GM12878 (cell line): ENCODE measurements at regions not wholly inside any gene's neighbourhood (a gene's known extent, or its start where the extent isn't known, plus 50 kb on each side); places are given as distances from the start of the nearest gene placed in this dataset.

Source experiments
- ATAC-seq: fragments of 200-7000 bp; cut with Tn5 transposase; 3 replicates; pipeline ENCODE4 v1.9.1; 2020; ENCODE audit warnings: mild to moderate bottlenecking, moderate library complexity
- BruUV-seq: library from RNA; stranded (reverse); fragments of 400-500 nt; replicated peaks from 2 replicates; lab custom pipeline; 2021; lab: Mats Ljungman, UMichigan
- CTCF ChIA-PET: fragments of 300-600 bp; sonication (Branson Sonifier 250); formaldehyde crosslinking; extraction: SDS; loops from one replicate; lab custom pipeline; 2021; ENCODE audit warnings: inconsistent platforms; lab: Yijun Ruan, JAX
- POLR2A ChIA-PET: fragments of 350-600 bp; formaldehyde crosslinking; extraction: SDS; loops from one replicate; lab custom pipeline; 2021; ENCODE audit warnings: inconsistent platforms; lab: Charles Lee
- RAD21 ChIA-PET: fragments of 300-600 bp; sonication (Branson Sonifier 250); formaldehyde crosslinking; loops from one replicate; lab custom pipeline; 2023; ENCODE audit warnings: antibody characterized with exemption; ENCODE audit not compliant: unreplicated experiment; lab: Charles Lee
- SMC1A ChIA-PET: fragments of 300-600 bp; sonication (Branson Sonifier 250); formaldehyde crosslinking; loops from one replicate; lab custom pipeline; 2023; ENCODE audit not compliant: unreplicated experiment, uncharacterized antibody; lab: Charles Lee
- DNase-seq: peaks from one replicate; pipeline ENCODE4 v3.0.0-alpha.2; 2011; ENCODE audit warnings: low read depth, low spot score
- FAIRE-seq: peaks from 3 replicates; lab custom pipeline; 2011; peaks lifted over from hg19 to GRCh38; lab: Jason Lieb, UNC
- H2AFZ ChIP-seq: 2 replicates; pipeline ENCODE4 v1.6.0; 2011; ENCODE audit warnings: low read depth, low read length, control low read depth; ENCODE audit not compliant: control insufficient read depth
- H3K27ac ChIP-seq: 2 replicates; pipeline ENCODE4 v1.5.1; 2011; ENCODE audit warnings: control low read depth; ENCODE audit not compliant: control insufficient read depth, insufficient read depth
- H3K27me3 ChIP-seq, 2 experiments: replicated peaks in 1 of 2; 2 replicates each; pipeline versions ENCODE4 v1.6.0 to v1.6.1; 2011; ENCODE audit warnings: low read length in 1 of 2; ENCODE audit not compliant: control insufficient read depth in 2 of 2, insufficient read depth in 2 of 2
- H3K36me3 ChIP-seq, 2 experiments: 2 replicates each; pipeline ENCODE4 v1.5.1; 2011; ENCODE audit warnings: low read length in 1 of 2; ENCODE audit not compliant: control insufficient read depth in 2 of 2, insufficient read depth in 2 of 2
- H3K4me1 ChIP-seq: 2 replicates; pipeline ENCODE4 v1.6.1; 2011; ENCODE audit warnings: mild to moderate bottlenecking, low read length, moderate library complexity, mixed read lengths; ENCODE audit not compliant: control insufficient read depth, insufficient read depth
- H3K4me2 ChIP-seq: 2 replicates; pipeline ENCODE4 v1.6.0; 2011; ENCODE audit warnings: control low read depth; ENCODE audit not compliant: control insufficient read depth, insufficient read depth
- H3K4me3 ChIP-seq: fragments of 200-600 bp; sonication (generic); 2 replicates; pipeline ENCODE4 v1.5.1; 2016
- H3K79me2 ChIP-seq: 2 replicates; pipeline ENCODE4 v1.6.0; 2011; ENCODE audit warnings: low read length; ENCODE audit not compliant: control insufficient read depth, insufficient read depth
- H3K9ac ChIP-seq: 2 replicates; pipeline ENCODE4 v1.8.0; 2011; ENCODE audit warnings: low read length, control low read depth, mixed read lengths; ENCODE audit not compliant: control insufficient read depth, insufficient read depth
- H3K9me3 ChIP-seq: replicated peaks from 3 replicates; pipeline ENCODE4 v1.5.1; 2011; ENCODE audit warnings: mild to moderate bottlenecking, low read length; ENCODE audit not compliant: control insufficient read depth, insufficient read depth
- H4K20me1 ChIP-seq: 2 replicates; pipeline ENCODE4 v1.6.0; 2011; ENCODE audit not compliant: control insufficient read depth, insufficient read depth
- ASH2L ChIP-seq: fragments of 300-600, 200-600 bp; sonication (generic); IDR thresholded peaks from 2 replicates; pipeline ENCODE4 v1.6.1; 2017; ENCODE audit warnings: low read depth, mild to moderate bottlenecking, borderline replicate concordance
- CBX5 ChIP-seq: sonication (generic); IDR thresholded peaks from 2 replicates; pipeline ENCODE4 v1.6.1; 2016; ENCODE audit warnings: low read depth, moderate library complexity, mild to moderate bottlenecking, inconsistent platforms
- JUNB ChIP-seq: IDR thresholded peaks from 2 replicates; pipeline ENCODE4 v1.6.1; 2016; ENCODE audit warnings: antibody characterized with exemption, mild to moderate bottlenecking
- JUND ChIP-seq: IDR thresholded peaks from 2 replicates; pipeline ENCODE4 v1.6.1; 2012; ENCODE audit warnings: low read depth, mild to moderate bottlenecking, low read length, improper control_type of control experiment, moderate library complexity
- MTA3 ChIP-seq: IDR thresholded peaks from 2 replicates; pipeline ENCODE4 v1.6.1; 2012; ENCODE audit warnings: low read length, inconsistent platforms, borderline replicate concordance
- NR2C1 ChIP-seq: fragments of 450-650 bp; IDR thresholded peaks from 2 replicates; pipeline ENCODE4 v1.6.1; 2017; ENCODE audit warnings: antibody characterized with exemption, mild to moderate bottlenecking, moderate library complexity
- POLR2AphosphoS2 ChIP-seq: IDR thresholded peaks from 2 replicates; pipeline ENCODE4 v1.6.1; 2011; ENCODE audit warnings: low read depth, mild to moderate bottlenecking, low read length, improper control_type of control experiment, moderate library complexity
- POLR2AphosphoS5 ChIP-seq: IDR thresholded peaks from 2 replicates; pipeline ENCODE4 v1.6.1; 2011; ENCODE audit warnings: mild to moderate bottlenecking, low read length, inconsistent platforms
- RAD51 ChIP-seq: fragments of 450-650 bp; IDR thresholded peaks from 2 replicates; pipeline ENCODE4 v1.6.1; 2016; ENCODE audit warnings: moderate library complexity, mild to moderate bottlenecking, inconsistent platforms
- RCOR1 ChIP-seq: conservative IDR thresholded peaks from 2 replicates; pipeline ENCODE4 v1.6.1; 2012; ENCODE audit warnings: low read depth, low read length, improper control_type of control experiment
- SMC3 ChIP-seq: IDR thresholded peaks from 2 replicates; pipeline ENCODE4 v1.6.1; 2011; ENCODE audit warnings: low read length, improper control_type of control experiment, borderline replicate concordance
- TARDBP ChIP-seq: IDR thresholded peaks from 2 replicates; pipeline ENCODE4 v1.6.1; 2016; ENCODE audit warnings: borderline replicate concordance
- ZNF217 ChIP-seq: fragments of 450-650 bp; IDR thresholded peaks from 2 replicates; pipeline ENCODE4 v1.6.1; 2017; ENCODE audit warnings: antibody characterized with exemption, mild to moderate bottlenecking
- ZZZ3 ChIP-seq: IDR thresholded peaks from 2 replicates; pipeline ENCODE4 v1.6.1; 2011; ENCODE audit warnings: low read depth; ENCODE audit not compliant: control insufficient read depth, insufficient read length
- WGBS: methylation state at CpG from one replicate; pipeline ENCODE4 v1.1.6; 2016; ENCODE audit warnings: low lambda C conversion rate; ENCODE audit not compliant: insufficient replicate concordance, insufficient coverage; ENCODE audit errors: missing lambda C conversion rate; 5-methylcytosine and 5-hydroxymethylcytosine counted together
- in situ Hi-C: fragments of 300-500 bp; cut with MboI; formaldehyde crosslinking; loops from 9 replicates; pipeline ENCODE4 v1.14.3; 2018; ENCODE audit warnings: mixed read lengths
- intact Hi-C: fragments of 100-400 bp; cut with micrococcal nuclease; formaldehyde crosslinking; loops from one replicate; pipeline ENCODE4 v1.14.2; 2022; ENCODE audit not compliant: unreplicated experiment
- TF ChIP-seq, protein P1 (sequence below): IDR thresholded peaks from 2 replicates; pipeline ENCODE4 v1.6.1; 2012; ENCODE audit warnings: low read depth, low read length, improper control_type of control experiment
- TF ChIP-seq, protein P2 (sequence below): fragments of 450-650 bp; IDR thresholded peaks from 2 replicates; pipeline ENCODE4 v1.6.1; 2017; ENCODE audit warnings: antibody characterized with exemption, mild to moderate bottlenecking, moderate library complexity
- TF ChIP-seq, protein P3 (sequence below): fragments of 450-650 bp; conservative IDR thresholded peaks from 2 replicates; pipeline ENCODE4 v1.6.1; 2017; ENCODE audit warnings: mild to moderate bottlenecking, moderate library complexity

DNA sequence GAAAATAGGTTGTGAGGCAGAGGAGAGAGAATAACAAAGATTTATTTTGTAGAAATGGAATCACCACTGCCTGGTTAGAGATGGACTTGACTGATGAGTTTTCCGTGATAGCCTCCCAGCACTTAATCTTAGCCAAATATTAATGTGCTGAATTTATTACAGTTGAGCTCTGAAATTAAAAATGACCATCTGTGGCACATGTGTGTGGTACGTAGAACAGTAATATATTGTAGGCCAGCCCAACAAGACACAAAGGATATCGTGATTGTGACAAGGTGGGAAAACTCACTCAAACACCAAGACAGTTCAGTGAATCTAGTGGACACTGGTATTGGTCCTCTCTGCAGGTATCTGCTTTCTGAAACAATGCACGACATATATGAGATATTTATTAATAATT lies 119.4 kb downstream of the HAO1 start:
- Histone ChIP-seq H3K79me2 (no peaks in the 10 kb centered on the region), H3K27me3 (no peaks in the 10 kb centered on the region), H3K9me3 (no peaks in the 10 kb centered on the region), H3K4me1 (no peaks in the 10 kb centered on the region), H3K27ac (no peak overlapping the region), H3K4me2 (no peak overlapping the region), H3K4me3 (no peak overlapping the region), H3K36me3 (no peaks in the 10 kb centered on the region), H3K9ac (no peak overlapping the region), H4K20me1 (no peaks in the 10 kb centered on the region), H2AFZ (no peak overlapping the region)
- DNase-seq (no peak), ATAC-seq (no peak), FAIRE-seq (no peak)
- BruUV-seq = no TSS peak
- ChIA-PET SMC1A (no interaction called here), RAD21 (no interaction called here), POLR2A (no interaction called here), CTCF (interaction anchor here (0.8 kb wide), 1 partner anchor 22 kb away, joined by 3 read pairs; no protein-coding TSS in a partner anchor)
- in situ Hi-C loops (no loop called here), intact Hi-C loops (no loop called here)
- 0% methylated on average over 4 of the region's 4 CpGs for WGBS
- no peak for TF ChIP-seq POLR2AphosphoS5
- no peak for TF ChIP-seq MTA3
- TF ChIP-seq, protein P1, sequence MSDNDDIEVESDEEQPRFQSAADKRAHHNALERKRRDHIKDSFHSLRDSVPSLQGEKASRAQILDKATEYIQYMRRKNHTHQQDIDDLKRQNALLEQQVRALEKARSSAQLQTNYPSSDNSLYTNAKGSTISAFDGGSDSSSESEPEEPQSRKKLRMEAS = no peak
- TF ChIP-seq ZZZ3 = no peak
- no peak for TF ChIP-seq ZNF217
- TF ChIP-seq CBX5 = no peak
- no peak for TF ChIP-seq RCOR1
- TF ChIP-seq, protein P2, sequence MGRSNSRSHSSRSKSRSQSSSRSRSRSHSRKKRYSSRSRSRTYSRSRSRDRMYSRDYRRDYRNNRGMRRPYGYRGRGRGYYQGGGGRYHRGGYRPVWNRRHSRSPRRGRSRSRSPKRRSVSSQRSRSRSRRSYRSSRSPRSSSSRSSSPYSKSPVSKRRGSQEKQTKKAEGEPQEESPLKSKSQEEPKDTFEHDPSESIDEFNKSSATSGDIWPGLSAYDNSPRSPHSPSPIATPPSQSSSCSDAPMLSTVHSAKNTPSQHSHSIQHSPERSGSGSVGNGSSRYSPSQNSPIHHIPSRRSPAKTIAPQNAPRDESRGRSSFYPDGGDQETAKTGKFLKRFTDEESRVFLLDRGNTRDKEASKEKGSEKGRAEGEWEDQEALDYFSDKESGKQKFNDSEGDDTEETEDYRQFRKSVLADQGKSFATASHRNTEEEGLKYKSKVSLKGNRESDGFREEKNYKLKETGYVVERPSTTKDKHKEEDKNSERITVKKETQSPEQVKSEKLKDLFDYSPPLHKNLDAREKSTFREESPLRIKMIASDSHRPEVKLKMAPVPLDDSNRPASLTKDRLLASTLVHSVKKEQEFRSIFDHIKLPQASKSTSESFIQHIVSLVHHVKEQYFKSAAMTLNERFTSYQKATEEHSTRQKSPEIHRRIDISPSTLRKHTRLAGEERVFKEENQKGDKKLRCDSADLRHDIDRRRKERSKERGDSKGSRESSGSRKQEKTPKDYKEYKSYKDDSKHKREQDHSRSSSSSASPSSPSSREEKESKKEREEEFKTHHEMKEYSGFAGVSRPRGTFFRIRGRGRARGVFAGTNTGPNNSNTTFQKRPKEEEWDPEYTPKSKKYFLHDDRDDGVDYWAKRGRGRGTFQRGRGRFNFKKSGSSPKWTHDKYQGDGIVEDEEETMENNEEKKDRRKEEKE = no peak
- no peak for TF ChIP-seq JUND
- TF ChIP-seq SMC3 = no peak
- TF ChIP-seq POLR2AphosphoS2 = no peak
- no peak for TF ChIP-seq ASH2L
- TF ChIP-seq NR2C1 = no peak
- no peak for TF ChIP-seq TARDBP
- TF ChIP-seq RAD51 = no peak
- TF ChIP-seq, protein P3, sequence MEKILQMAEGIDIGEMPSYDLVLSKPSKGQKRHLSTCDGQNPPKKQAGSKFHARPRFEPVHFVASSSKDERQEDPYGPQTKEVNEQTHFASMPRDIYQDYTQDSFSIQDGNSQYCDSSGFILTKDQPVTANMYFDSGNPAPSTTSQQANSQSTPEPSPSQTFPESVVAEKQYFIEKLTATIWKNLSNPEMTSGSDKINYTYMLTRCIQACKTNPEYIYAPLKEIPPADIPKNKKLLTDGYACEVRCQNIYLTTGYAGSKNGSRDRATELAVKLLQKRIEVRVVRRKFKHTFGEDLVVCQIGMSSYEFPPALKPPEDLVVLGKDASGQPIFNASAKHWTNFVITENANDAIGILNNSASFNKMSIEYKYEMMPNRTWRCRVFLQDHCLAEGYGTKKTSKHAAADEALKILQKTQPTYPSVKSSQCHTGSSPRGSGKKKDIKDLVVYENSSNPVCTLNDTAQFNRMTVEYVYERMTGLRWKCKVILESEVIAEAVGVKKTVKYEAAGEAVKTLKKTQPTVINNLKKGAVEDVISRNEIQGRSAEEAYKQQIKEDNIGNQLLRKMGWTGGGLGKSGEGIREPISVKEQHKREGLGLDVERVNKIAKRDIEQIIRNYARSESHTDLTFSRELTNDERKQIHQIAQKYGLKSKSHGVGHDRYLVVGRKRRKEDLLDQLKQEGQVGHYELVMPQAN = no peak
- TF ChIP-seq JUNB = no peak
